GDM1 (cell line): ENCODE measurements at regions not wholly inside any gene's neighbourhood (a gene's known extent, or its start where the extent isn't known, plus 50 kb on each side); places are given as distances from the start of the nearest gene placed in this dataset.

Experiments used
- DNase-seq: peaks from one replicate; lab custom pipeline; 2025; lab: John Stamatoyannopoulos, UW

GRCh38 chr2:155389224-155389623 lies 690.7 kb downstream of the KCNJ3 start:
- DNase-seq = no peak

GRCh38 chr2:155384555-155385123 lies 686.1 kb downstream of the KCNJ3 start:
- DNase-seq = no peak

GRCh38 chr2:155382776-155383175 lies 684.3 kb downstream of the KCNJ3 start:
- DNase-seq = no peak

DNA sequence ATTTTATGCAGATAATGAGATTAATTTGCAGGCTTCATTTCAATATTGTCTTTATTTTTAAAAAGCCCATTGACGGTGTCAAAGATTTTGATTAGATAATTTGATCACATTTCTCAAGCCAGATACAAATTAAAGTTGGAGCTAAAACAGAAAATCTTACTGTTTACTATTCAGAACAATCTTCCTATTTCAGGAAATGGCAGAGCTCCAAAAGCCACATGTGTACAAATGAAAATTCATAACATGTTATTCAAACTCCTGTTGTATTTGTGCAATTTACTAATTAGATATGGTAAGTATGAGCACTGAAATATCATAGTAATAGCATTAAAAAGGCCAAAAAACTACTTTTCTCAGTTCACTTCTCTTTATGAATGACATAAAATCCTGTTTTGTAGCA lies 682.9 kb downstream of the KCNJ3 start:
- no peak for DNase-seq

DNA sequence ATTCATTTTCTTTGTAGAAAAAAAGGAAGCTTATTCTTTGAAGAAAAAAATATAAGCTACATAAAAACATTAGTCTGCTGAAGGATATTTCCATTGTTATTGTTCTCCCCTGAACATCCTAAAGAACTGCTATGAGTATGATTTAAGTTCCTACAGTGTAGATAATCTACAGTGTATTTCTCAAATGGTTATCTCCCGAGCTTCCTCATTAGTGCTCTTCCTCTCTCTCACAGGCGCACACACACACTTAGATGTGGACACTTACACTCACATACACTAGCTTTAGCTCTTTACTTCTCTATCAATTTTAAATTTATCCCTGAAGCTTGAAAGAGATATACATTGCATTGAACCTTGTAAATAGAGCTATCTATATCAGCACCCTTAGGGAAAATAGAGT lies 681.0 kb downstream of the KCNJ3 start:
- DNase-seq = no peak

DNA sequence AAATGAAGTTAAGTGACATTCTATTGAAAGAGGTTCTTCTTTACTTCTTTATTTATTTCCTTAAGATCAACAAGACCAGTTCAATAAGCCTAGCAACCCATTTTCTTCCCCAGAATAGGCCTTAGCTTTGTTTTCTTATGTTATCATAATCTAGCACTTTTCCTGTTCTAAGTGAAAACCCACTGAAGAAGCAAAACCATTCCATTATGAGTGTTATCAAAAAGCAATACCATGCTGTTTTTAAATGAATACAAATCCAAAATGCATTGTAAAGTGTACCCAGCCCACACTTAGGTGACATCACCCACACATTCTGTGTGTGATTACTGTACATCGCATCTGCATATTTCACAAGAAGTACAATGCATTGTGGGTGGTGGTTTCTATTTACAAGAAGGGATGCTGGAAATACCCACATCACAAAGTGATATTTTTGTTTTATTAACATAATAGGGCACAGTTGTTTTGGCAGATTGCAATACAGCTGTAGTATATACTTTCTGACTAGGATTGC lies 679.5 kb downstream of the KCNJ3 start:
- DNase-seq = no peak

GRCh38 chr2:155377266-155377680 lies 678.8 kb downstream of the KCNJ3 start:
- no peak for DNase-seq

DNA sequence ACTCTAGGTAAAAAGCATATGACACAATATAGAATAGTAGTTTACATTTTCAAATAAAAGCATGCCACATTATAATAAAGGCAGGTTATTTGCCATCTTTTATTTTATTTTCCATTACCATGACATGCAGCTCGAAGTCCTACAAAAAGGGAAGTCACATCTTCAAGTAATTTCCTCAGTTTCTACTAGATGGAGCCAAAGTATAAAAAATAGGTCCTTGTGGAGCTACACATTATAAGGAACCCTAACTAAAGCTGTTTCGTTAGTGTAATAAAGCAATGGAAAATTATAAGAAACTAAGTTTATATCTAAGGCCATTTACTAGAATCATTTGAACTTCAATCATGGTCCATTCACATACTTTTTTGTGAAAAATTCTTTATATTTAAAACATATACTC lies 674.5 kb downstream of the KCNJ3 start:
- DNase-seq = no peak

GRCh38 chr2:155368934-155369333 lies 670.4 kb downstream of the KCNJ3 start:
- DNase-seq = no peak

GRCh38 chr2:155364766-155365165 lies 666.3 kb downstream of the KCNJ3 start:
- DNase-seq = no peak

- no peak for DNase-seq
Measured at GRCh38 chr2:155363349-155363888, 664.9 kb downstream of the KCNJ3 start.

GRCh38 chr2:155357172-155357571 lies 658.7 kb downstream of the KCNJ3 start:
- no peak for DNase-seq

DNA sequence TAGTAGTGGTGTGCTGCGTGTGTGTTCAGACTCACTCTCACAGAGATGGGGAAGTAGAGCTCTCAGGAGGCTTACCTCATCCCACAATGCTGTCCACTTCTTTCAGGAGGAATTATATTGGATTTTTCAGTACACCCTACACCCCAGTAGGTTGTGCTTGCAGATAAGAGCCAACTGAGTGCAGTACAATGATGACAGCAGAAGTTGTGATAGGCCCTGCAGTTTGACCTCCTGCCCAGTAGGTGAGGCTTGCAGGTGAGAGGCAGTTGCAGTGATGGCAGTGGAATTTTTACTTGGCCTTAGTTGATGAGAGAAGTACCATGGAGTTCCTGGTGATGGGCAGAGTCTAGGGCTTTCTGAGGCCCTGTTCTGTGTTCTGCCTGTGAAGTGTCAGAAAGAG lies 657.8 kb downstream of the KCNJ3 start:
- DNase-seq = no peak

- no peak for DNase-seq
Measured at GRCh38 chr2:155350783-155351580, 652.5 kb downstream of the KCNJ3 start.

GRCh38 chr2:155332016-155332415 lies 633.5 kb downstream of the KCNJ3 start:
- no peak for DNase-seq

GRCh38 chr2:155320236-155320635 lies 621.7 kb downstream of the KCNJ3 start:
- DNase-seq = no peak

- no peak for DNase-seq
Measured at GRCh38 chr2:155318710-155319109, 620.2 kb downstream of the KCNJ3 start.

DNA sequence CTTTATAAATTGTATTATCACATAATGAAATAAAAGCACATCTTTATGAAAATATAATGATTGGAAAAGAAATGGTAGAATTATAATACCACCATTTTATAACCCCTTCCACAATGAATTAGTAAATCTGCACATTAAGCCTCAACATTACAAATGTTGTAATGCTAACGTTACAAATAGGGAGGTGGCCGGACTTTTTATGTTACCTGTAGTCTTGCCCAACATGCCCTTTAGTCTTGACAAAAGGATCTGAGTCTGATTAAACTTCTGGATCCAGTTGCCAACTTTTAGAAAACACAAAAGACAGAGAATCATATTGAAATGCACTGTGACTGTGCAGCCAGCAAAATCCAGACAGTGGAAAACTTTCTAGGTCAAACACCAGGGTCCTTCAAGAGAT lies 617.3 kb downstream of the KCNJ3 start:
- no peak for DNase-seq

DNA sequence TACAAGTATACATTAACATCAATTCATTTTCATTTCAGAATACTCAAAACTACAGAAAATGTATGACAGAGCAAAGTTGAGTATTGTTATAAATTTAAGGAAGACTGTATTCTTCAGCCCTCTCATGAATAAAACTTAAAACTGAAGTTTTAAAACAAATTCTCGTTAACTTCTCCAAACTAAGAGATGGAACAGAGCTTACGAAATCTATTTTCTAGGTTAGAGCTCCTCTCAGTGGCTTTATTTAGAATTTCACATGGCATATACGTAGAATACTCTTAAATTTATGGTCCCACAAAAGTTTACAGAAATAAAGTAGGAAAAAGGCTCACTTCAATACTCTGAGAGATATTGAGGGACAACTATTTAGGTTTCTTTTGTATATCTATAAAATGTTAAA lies 612.1 kb downstream of the KCNJ3 start:
- no peak for DNase-seq

DNA sequence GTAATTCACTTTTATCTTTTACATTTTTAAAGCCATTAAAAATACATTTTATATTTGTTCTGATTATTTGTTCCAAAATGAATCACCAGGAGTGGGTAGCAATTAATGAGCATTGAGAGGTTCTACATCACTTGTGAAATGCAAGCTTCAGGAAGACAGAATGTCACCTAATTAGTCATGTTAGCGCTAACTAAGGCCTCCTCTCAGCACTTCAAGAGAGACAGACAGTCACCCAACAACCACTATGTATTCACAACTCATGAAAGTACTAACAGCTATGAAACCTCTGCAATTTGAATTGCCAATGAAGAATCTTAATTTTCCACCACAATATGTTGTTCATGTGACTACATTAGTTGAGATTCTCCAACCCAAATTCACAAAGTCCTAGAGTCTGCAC lies 611.0 kb downstream of the KCNJ3 start:
- no peak for DNase-seq

DNA sequence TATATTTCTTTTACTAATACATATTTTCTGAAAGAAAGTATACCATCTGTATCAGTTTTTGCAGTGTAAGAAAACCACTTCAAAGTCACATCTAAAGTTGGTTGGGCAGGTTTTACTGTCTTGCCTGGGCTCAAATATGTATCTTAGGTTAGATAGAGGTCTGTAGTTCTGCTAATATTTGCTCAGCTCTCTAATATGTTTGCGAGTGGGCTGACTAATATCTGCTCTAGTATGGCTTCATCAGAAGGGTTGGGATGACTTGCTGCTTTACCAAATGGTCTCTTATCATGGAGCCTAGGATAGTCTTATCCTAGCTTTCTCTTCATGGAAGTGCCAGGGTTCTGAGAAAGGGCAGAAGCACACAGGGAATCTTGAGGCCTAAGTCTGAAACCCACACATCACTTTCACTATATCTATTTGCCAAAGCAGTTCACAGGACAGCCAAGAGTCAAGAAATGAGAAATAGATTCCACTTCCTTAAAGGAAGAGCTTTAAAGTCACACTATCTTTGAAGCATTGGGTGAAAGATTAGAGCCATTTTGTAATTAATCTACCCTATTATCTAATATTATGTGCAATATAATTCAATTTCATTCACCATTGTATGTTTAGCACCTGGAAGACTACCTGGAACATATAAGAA lies 610.0 kb downstream of the KCNJ3 start:
- no peak for DNase-seq

GRCh38 chr2:155301221-155301620 lies 602.7 kb downstream of the KCNJ3 start:
- no peak for DNase-seq

DNA sequence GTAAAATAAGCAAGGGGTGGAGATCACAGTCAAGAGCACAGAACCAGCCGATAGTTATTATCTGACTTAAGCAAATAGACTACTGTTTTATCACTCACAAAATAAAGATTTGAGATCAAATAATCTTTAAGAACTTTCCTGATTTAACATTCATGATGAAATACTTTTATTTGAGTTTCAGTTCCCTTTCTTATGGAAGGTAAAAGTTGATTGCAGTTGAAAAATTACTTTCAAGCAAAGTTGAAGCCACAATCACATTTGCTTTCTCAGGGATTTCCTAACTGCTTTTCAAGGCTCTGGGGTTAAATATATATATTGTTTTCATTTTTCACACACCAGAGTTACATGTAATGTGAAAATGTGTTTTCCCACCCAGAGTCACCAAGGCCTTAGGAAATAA lies 599.5 kb downstream of the KCNJ3 start:
- no peak for DNase-seq
